Astrocyte of the cerebellum (primary cell): ENCODE measurements at regions not wholly inside any gene's neighbourhood (a gene's known extent, or its start where the extent isn't known, plus 50 kb on each side); places are given as distances from the start of the nearest gene placed in this dataset.

ENCODE experiments used
- DNase-seq: peaks from one replicate; pipeline ENCODE4 v3.0.0-alpha.2; 2011; ENCODE audit warnings: low read depth
- H3K4me3 ChIP-seq: 2 replicates; pipeline ENCODE4 v1.5.1; 2011; ENCODE audit warnings: mild to moderate bottlenecking, low read depth, low read length, moderate library complexity
- in situ Hi-C: cut with HindIII; loops from 2 replicates; pipeline ENCODE4 v1.10.0; 2017; ENCODE audit warnings: low sequenced_read_pairs
- TF ChIP-seq, protein P1 (sequence below): IDR thresholded peaks from 2 replicates; pipeline ENCODE4 v1.5.1; 2012; ENCODE audit warnings: low read length, low read depth, moderate library complexity, mild to moderate bottlenecking; ENCODE audit errors: missing control alignments

DNA sequence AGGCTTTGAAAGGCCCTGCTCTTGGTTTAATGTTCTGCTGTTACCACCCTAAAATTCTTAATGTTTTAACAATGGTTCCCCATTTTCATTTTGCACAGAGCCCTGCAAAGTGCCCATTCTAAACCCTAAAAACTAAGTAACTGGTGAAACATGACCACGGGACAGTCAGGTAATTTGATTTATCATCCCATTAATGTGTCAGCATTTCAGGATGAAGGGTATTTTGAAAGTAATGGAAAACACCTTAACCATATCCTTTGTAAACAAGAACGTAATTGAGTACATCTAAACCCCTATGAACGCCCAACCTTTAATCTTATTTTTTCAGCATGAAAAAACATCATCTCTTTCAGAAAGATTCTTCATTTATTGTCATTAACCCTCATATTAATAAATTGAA is 164.9 kb upstream of the IL12A start:
- TF ChIP-seq, protein P1, sequence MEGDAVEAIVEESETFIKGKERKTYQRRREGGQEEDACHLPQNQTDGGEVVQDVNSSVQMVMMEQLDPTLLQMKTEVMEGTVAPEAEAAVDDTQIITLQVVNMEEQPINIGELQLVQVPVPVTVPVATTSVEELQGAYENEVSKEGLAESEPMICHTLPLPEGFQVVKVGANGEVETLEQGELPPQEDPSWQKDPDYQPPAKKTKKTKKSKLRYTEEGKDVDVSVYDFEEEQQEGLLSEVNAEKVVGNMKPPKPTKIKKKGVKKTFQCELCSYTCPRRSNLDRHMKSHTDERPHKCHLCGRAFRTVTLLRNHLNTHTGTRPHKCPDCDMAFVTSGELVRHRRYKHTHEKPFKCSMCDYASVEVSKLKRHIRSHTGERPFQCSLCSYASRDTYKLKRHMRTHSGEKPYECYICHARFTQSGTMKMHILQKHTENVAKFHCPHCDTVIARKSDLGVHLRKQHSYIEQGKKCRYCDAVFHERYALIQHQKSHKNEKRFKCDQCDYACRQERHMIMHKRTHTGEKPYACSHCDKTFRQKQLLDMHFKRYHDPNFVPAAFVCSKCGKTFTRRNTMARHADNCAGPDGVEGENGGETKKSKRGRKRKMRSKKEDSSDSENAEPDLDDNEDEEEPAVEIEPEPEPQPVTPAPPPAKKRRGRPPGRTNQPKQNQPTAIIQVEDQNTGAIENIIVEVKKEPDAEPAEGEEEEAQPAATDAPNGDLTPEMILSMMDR = no peak

DNA sequence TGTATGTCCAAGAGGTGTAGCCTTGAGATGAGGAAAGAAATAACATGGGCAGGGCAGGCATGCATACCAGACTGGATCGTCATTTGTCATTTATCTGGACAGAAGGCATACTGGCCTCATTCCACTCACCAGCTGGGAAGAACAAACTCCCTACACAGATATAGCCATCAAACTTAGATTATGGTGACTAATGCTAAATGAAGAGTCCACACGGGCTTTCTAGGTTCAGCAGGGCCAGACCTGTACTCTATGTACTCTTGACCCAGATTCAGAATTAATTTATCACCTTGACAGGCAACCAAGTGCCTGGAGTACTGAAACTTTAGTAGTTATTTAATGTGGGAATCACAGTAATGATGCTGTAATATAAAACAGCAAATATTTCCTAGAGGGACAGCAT is 164.3 kb upstream of the IL12A start:
- TF ChIP-seq, protein P1 = no peak
- DNase-seq = peak; percentile 53
- in situ Hi-C loops = no loop called here
- H3K4me3 ChIP-seq = no peak overlapping the region

More for the DNA sequence above, 164.9 kb upstream of the IL12A start:
- H3K4me3 ChIP-seq = no peak overlapping the region
- in situ Hi-C loops = no loop called here
- no peak for DNase-seq

DNA sequence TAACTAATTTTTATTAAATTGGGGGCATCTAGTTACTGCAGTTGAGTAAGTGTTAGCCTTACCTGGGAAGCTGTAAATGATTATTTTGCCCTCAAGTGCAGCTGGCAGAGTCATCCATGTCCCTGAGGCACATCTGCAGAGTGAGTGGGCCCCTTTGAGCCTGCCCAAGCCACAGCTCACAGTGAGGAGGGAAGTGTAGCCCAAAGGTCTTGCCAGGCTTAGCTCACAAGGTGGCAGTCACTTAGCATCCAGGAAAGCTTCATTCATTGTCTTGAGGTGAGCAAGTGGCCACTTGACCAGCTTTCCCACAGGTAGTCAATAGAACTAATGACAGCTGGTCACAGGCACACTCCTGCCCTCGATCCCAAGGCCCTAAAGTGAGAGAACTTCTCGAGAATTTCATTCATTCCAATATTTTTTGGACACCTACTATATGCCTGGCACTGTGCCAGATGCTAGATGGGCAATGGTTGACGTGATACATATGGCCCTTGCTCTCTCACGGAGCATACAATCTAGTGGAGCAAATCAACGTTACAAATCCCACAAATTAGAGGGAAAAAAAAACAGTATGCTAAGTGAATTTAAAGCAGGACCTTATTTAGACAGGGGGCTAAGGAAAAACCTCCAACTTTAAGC is 163.3 kb upstream of the IL12A start:
- in situ Hi-C loops = no loop called here
- no peak overlapping the region for H3K4me3 ChIP-seq
- DNase-seq = no peak
- TF ChIP-seq, protein P1 = no peak

DNA sequence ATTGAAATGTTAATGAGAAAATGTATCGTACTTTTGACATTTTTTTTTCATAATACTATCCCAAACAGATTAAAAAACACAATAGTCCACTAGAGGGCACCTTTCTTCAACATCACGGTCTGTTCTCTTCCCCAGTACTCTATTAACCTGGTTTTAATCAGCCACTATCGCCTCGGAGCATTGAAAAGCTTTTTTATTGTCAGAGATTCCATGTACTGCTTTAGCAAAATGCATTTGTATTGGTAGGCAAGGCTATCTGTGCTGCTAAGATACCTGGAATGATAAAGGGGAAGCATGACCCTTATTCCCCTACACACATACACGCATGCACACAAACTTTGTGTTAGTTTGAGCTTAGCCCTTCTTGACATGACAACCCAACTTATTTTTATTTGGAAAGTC is 160.1 kb upstream of the IL12A start:
- in situ Hi-C loops = no loop called here
- H3K4me3 ChIP-seq = no peak overlapping the region
- TF ChIP-seq, protein P1 = peak; percentile 35
- peak; percentile 49 for DNase-seq

DNA sequence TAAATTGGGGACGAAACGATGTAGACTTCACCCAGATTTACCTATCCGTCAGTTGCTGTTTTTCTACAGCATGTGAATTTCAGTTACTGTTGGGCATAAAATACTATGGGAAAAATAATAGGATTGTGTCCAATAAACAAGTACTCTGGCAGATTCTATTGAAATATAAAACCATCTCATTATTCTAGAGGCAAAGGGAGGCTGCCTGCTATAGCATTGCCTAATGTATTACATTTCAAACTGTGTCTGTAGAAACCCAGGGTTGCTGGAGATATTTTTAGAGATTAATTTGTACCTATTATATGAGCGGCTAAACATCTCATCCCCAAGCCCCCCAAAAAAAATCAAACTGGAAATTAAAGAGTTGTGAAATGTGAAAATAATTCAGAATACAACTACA is 159.6 kb upstream of the IL12A start:
- in situ Hi-C loops = no loop called here
- DNase-seq = no peak
- TF ChIP-seq, protein P1 = no peak
- H3K4me3 ChIP-seq = no peak overlapping the region

DNA sequence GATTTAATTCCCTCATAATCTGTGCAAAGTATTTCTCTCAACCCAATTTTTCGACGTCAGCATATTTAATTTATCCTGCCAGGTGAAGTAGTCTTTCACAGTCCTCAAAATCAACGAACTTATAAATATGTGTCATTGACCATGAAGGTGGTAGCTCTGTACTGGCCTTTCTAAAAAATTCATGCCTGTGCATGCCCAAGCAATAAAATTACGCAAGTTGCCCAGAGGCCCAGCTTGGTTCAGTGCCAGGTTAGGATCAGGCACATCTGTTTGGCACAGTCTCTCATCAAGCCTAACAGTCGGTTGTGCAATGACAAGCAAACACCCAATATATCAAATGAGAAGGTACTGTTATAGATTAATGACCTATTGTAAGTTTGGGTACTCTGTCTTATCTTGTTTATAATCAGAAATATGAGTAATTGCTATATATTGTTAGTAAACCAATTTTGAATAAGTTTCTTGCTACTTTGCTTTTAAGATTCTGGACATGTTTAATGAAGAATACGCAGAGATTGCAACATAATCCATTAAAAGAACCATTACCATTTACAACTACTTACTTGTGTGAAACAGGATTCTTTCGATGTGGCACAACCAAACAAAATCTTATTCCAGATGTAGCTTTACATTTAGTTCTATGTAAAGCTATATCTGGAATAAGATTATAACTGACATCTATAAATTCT is 159.0 kb upstream of the IL12A start:
- DNase-seq = no peak

More for the DNA sequence above, 159.0 kb upstream of the IL12A start:
- TF ChIP-seq, protein P1 = no peak
- H3K4me3 ChIP-seq = no peak overlapping the region
- in situ Hi-C loops = no loop called here
